GM23338 (cell line): ENCODE measurements at regions not wholly inside any gene's neighbourhood (a gene's known extent, or its start where the extent isn't known, plus 50 kb on each side); places are given as distances from the start of the nearest gene placed in this dataset.

Experiments used
- ATAC-seq: fragments of 200-7000 bp; cut with Tn5 transposase; 3 replicates; pipeline ENCODE4 v1.9.1; 2020
- DNase-seq: peaks from one replicate; pipeline ENCODE4 v3.0.0-alpha.2; 2015; ENCODE audit warnings: low spot score
- H2AFZ ChIP-seq: fragments of 200-600 bp; sonication (generic); 2 replicates; pipeline ENCODE4 v1.8.0; 2016; ENCODE audit warnings: antibody characterized with exemption, mild to moderate bottlenecking, moderate library complexity
- H3F3A ChIP-seq: fragments of 200-600 bp; sonication (generic); replicated peaks from 2 replicates; pipeline ENCODE4 v1.8.0; 2017; ENCODE audit warnings: antibody characterized with exemption, mixed run types, low read depth
- H3K27ac ChIP-seq: fragments of 200-600 bp; sonication (generic); 2 replicates; pipeline ENCODE4 v1.6.1; 2016; ENCODE audit warnings: low read depth
- H3K27me3 ChIP-seq: fragments of 200-600 bp; sonication (generic); 2 replicates; pipeline ENCODE4 v1.8.0; 2016; ENCODE audit warnings: mild to moderate bottlenecking, mixed run types, moderate library complexity; ENCODE audit not compliant: insufficient read depth
- H3K36me3 ChIP-seq: fragments of 200-600 bp; sonication (generic); 2 replicates; pipeline ENCODE4 v1.8.0; 2016; ENCODE audit warnings: mild to moderate bottlenecking; ENCODE audit not compliant: insufficient read depth
- H3K4me1 ChIP-seq: fragments of 200-600 bp; sonication (generic); 2 replicates; pipeline ENCODE4 v1.8.0; 2016; ENCODE audit warnings: mild to moderate bottlenecking, moderate library complexity; ENCODE audit not compliant: insufficient read depth
- H3K4me2 ChIP-seq: fragments of 200-600 bp; sonication (generic); 2 replicates; pipeline ENCODE4 v1.7.1; 2017; ENCODE audit warnings: mixed run types
- H3K4me3 ChIP-seq: fragments of 200-600 bp; sonication (generic); 2 replicates; pipeline ENCODE4 v1.6.1; 2016; ENCODE audit warnings: mixed run types
- H3K79me2 ChIP-seq: fragments of 200-600 bp; sonication (generic); replicated peaks from 2 replicates; pipeline ENCODE4 v1.8.0; 2017; ENCODE audit warnings: mild to moderate bottlenecking; ENCODE audit not compliant: insufficient read depth
- H3K9me2 ChIP-seq: fragments of 200-600 bp; sonication (generic); 2 replicates; pipeline ENCODE4 v1.8.0; 2017; ENCODE audit not compliant: insufficient read depth
- H4K20me1 ChIP-seq: fragments of 200-600 bp; sonication (generic); replicated peaks from 2 replicates; pipeline ENCODE4 v1.8.0; 2017; ENCODE audit warnings: mild to moderate bottlenecking; ENCODE audit not compliant: insufficient read depth
- H3K27ac Mint-ChIP-seq: 2 replicates; pipeline ENCODE4 v1.8.0; 2020; ENCODE audit warnings: inconsistent platforms, mild to moderate bottlenecking, moderate library complexity, mixed read lengths
- H3K27me3 Mint-ChIP-seq: 3 replicates; pipeline ENCODE4 v1.8.0; 2022; ENCODE audit warnings: low read depth, mild to moderate bottlenecking, moderate library complexity, mixed read lengths, inconsistent platforms; ENCODE audit not compliant: insufficient read depth, poor library complexity
- H3K36me3 Mint-ChIP-seq: 3 replicates; pipeline ENCODE4 v1.8.0; 2021; ENCODE audit warnings: low read depth, mild to moderate bottlenecking, inconsistent platforms, moderate library complexity, mixed read lengths
- H3K4me1 Mint-ChIP-seq: 3 replicates; pipeline ENCODE4 v1.8.0; 2020; ENCODE audit warnings: mild to moderate bottlenecking, inconsistent platforms, mixed read lengths
- H3K4me3 Mint-ChIP-seq: 3 replicates; pipeline ENCODE4 v1.8.0; 2021; ENCODE audit warnings: moderate library complexity, mild to moderate bottlenecking, inconsistent platforms, mixed read lengths
- H3K9me3 Mint-ChIP-seq: 3 replicates; pipeline ENCODE4 v1.8.0; 2020; ENCODE audit warnings: moderate library complexity, mild to moderate bottlenecking, inconsistent platforms, mixed read lengths
- CREB1 ChIP-seq: fragments of 250-450 bp; sonication (Bioruptor Pico); IDR thresholded peaks from 2 replicates; pipeline ENCODE4 v1.5.0; 2020; ENCODE audit warnings: low read depth, mild to moderate bottlenecking, moderate library complexity
- CTCF ChIP-seq, 2 experiments: fragments of 200-600 bp in 1 of 2; sonication (generic) in 1 of 2; conservative IDR thresholded peaks; 2 replicates each; pipeline versions ENCODE4 v1.5.1 to v1.6.1; 2016 to 2017; ENCODE audit warnings: antibody characterized with exemption in 2 of 2, low read depth in 2 of 2, mild to moderate bottlenecking in 2 of 2, moderate library complexity in 1 of 2
- ETS1 ChIP-seq: IDR thresholded peaks from 2 replicates; pipeline ENCODE4 v1.6.1; 2016; ENCODE audit warnings: antibody characterized with exemption
- EZH2 ChIP-seq: fragments of 200-600 bp; sonication (generic); IDR thresholded peaks from one replicate; pipeline ENCODE4 v1.8.0; 2017; ENCODE audit warnings: antibody characterized with exemption, mild to moderate bottlenecking, low read depth; ENCODE audit not compliant: unreplicated experiment
- EZH2phosphoT487 ChIP-seq: fragments of 200-600 bp; sonication (generic); IDR thresholded peaks from one replicate; pipeline ENCODE4 v1.8.1; 2018; ENCODE audit warnings: antibody characterized with exemption; ENCODE audit not compliant: unreplicated experiment
- JUNB ChIP-seq: IDR thresholded peaks from one replicate; pipeline ENCODE4 v1.6.1; 2016; ENCODE audit warnings: antibody characterized with exemption; ENCODE audit not compliant: unreplicated experiment
- NANOG ChIP-seq: IDR thresholded peaks from 2 replicates; pipeline ENCODE4 v1.6.1; 2016; ENCODE audit warnings: antibody characterized with exemption, borderline replicate concordance
- POLR2AphosphoS5 ChIP-seq: IDR thresholded peaks from 2 replicates; pipeline ENCODE4 v1.6.1; 2016; ENCODE audit warnings: antibody characterized with exemption, low read depth
- REST ChIP-seq: IDR thresholded peaks from one replicate; pipeline ENCODE4 v1.6.1; 2018; ENCODE audit warnings: antibody characterized with exemption; ENCODE audit not compliant: unreplicated experiment
- STAT1 ChIP-seq: IDR thresholded peaks from one replicate; pipeline ENCODE4 v1.6.1; 2016; ENCODE audit warnings: antibody characterized with exemption; ENCODE audit not compliant: unreplicated experiment
- ZNF114 ChIP-seq: fragments of 250-450 bp; sonication (Bioruptor Pico); IDR thresholded peaks from 2 replicates; pipeline ENCODE4 v1.5.0; 2020; ENCODE audit warnings: mild to moderate bottlenecking, moderate library complexity
- ZNF331 ChIP-seq: fragments of 250-450 bp; sonication (Bioruptor Pico); IDR thresholded peaks from 2 replicates; pipeline ENCODE4 v1.5.0; 2020; ENCODE audit warnings: low read depth, mild to moderate bottlenecking, moderate library complexity
- ZNF462 ChIP-seq: fragments of 250-450 bp; sonication (Bioruptor Pico); IDR thresholded peaks from 2 replicates; pipeline ENCODE4 v1.5.0; 2020; ENCODE audit warnings: mild to moderate bottlenecking, moderate library complexity

GRCh38 chr20:1788044-1788443, 107.2 kb upstream of the SIRPA start:
- H3K27me3 ChIP-seq: 0 out of 2 replicates have a peak, but pooled peaks cover 3% of the 10 kb centered on the region
- H3K4me1 Mint-ChIP-seq: no peaks in the 10 kb centered on the region
- H3K4me2 ChIP-seq: no peak overlapping the region
- H3K36me3 ChIP-seq: no peaks in the 10 kb centered on the region
- no peak overlapping the region for H3K4me3 ChIP-seq
- DNase-seq (no peak), ATAC-seq (no peak)
- no peaks in the 10 kb centered on the region for H3K27me3 Mint-ChIP-seq
- H3K4me1 ChIP-seq: no peaks in the 10 kb centered on the region
- H3F3A ChIP-seq: no peaks in the 10 kb centered on the region
- no peak overlapping the region for H3K27ac Mint-ChIP-seq
- H3K4me3 Mint-ChIP-seq: no peak overlapping the region
- no peaks in the 10 kb centered on the region; the same call in 1 of the 2 replicates for H3K9me2 ChIP-seq
- no peaks in the 10 kb centered on the region for H3K9me3 Mint-ChIP-seq
- TF ChIP-seq ZNF331 (CRISPR knock-in tag): no peak
- TF ChIP-seq CREB1 (CRISPR knock-in tag): no peak
- TF ChIP-seq ZNF462 (CRISPR knock-in tag): no peak
- no peak for TF ChIP-seq EZH2
- no peak for TF ChIP-seq POLR2AphosphoS5
- TF ChIP-seq ZNF114 (CRISPR knock-in tag): no peak
- TF ChIP-seq JUNB: no peak
- no peak for TF ChIP-seq EZH2phosphoT487
- no peak for TF ChIP-seq REST
- no peak for TF ChIP-seq STAT1
- no peak for TF ChIP-seq NANOG
- no peak for TF ChIP-seq ETS1
- no peak for TF ChIP-seq CTCF (conservative IDR thresholded peaks at IDR 0.05; ENCODE audit: low read depth in 2 of 2)
- no peak overlapping the region for H3K27ac ChIP-seq
- H3K36me3 Mint-ChIP-seq: no peaks in the 10 kb centered on the region
- no peaks in the 10 kb centered on the region for H4K20me1 ChIP-seq
- no peak overlapping the region for H2AFZ ChIP-seq
- H3K79me2 ChIP-seq: no peaks in the 10 kb centered on the region
